GM21447 (cell line): ENCODE measurements at regions not wholly inside any gene's neighbourhood (a gene's known extent, or its start where the extent isn't known, plus 50 kb on each side); places are given as distances from the start of the nearest gene placed in this dataset.

Experiments used
- ATAC-seq: cut with Tn5 transposase; IDR thresholded peaks from one replicate; pipeline ENCODE4 v1.9.1; 2021; ENCODE audit not compliant: unreplicated experiment

DNA sequence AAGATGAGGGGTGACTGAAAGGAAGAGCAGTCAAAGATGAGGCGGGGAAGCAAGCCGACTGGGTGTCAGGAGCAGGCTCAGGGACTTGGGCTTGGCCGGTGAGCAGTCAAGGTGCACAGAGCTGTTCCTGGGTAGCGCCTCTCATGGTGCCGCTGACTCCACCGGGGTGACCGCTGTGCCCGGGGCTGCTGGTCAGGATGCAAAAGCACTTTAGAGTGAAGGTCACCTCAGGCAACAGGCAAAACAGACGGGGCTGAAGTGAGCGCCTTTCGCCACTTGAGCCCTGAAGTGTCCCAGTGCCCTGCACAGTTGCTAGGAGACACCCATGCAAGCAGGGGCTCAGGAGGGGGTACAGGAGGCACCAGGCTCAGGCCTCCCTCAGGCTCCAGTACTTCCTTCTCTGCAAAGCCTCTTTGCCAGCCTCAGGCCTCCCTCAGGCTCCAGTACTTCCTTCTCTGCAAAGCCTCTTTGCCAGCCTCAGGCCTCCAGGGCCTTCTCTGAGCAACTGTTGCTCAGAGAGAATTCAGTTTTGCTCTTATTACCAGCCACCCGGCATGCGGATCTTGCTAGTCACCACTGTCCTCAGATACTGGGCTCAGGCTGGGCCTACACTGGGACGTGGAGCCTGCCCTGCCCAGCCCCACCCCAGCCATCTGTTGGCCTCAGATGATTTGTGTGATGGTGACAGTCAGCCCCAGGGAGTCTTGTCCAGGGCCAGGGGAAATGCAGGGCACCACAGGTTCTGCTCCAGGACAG lies 99.7 kb upstream of the IRF2BP2 start:
- no peak for ATAC-seq

DNA sequence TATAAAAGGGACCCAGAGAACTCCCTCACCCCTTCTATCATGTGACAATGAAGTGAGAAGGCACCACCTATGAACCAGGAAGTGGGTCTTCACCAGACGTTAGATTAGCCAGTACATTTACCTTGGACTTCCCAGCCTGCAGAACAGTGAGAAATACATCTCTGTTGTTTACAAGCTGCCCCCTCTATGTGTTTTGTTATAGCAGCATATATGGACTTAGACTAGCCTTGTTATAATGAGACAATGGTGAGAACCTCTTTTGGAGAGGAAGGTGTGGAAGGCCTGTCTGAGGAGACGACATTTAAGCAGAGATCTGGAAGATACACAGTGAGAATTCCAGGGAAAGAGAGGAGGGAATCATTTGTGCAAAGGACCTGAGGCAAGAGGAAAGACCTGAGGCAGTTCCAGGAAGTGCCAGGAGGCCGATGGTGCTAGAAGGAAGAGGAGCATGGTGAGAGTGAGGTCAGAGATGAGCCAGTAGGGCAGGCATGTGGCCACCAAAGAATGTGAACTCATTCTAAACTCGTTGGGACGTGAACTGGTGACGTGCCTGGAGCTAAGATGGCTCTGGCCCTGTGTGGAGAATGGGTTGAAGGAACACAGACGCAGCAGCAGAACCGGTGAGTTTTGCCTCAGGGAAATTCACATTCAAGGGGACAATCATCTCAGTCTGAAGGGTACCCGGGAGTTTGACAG lies 98.9 kb upstream of the IRF2BP2 start:
- no peak for ATAC-seq

- no peak for ATAC-seq
These were observed 97.7 kb upstream of the IRF2BP2 start for GRCh38 chr1:234707641-234708040.

DNA sequence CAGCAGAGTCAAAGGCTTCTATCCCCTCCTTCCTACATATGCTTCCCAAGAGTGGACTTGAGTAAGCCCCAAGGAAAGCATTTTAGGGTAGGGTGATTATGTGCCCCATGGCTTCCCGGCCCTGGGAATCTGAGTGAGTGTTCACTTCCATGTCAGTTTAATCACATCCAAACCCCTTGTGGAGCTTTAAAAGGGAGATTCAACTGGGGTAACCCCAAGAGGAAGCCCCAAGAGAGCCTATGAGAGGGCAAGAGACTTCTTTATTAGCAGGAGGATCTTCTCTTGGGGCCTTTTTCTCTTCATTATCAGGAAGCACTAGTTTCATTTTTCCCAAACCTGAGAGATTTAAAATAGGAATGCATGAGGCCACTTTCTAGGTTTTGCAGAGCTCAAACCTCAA lies 97.0 kb upstream of the IRF2BP2 start:
- no peak for ATAC-seq

- no peak for ATAC-seq
These were observed 96.2 kb upstream of the IRF2BP2 start for GRCh38 chr1:234706199-234706598.

GRCh38 chr1:234705615-234706014 lies 95.6 kb upstream of the IRF2BP2 start:
- no peak for ATAC-seq

GRCh38 chr1:234704106-234704887 lies 94.3 kb upstream of the IRF2BP2 start:
- ATAC-seq = no peak

- no peak for ATAC-seq
These were observed 92.5 kb upstream of the IRF2BP2 start for GRCh38 chr1:234702342-234703000.

DNA sequence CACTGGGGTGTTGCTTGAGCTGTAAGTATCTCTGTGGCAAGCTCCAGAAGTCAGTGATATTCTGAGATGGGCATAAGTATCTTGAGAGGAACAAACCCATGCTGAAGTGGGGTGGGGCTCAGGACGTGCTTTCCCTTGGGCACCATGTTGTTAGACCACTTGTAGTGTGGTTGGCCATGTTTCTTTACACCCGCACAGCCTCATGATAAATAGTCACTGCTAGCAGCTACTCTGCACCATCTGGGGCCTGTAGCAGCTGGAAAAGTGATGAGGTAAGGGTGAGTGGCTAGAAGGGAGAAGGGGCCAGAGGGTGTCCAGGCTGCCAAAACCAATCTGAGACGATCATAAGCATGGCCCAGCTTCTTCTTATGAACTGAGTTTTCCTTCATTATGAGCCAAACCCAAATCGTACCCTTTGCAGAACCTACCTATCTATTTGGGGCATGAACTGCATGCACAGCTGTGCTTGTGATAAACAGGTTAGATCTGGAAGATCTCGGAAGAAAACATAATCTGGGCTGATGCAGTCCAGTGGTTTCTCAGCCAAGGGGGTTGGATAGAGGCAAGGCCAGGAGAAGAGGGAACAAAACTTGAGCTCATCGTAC lies 91.9 kb upstream of the IRF2BP2 start:
- ATAC-seq = no peak

GRCh38 chr1:234699795-234700665 lies 90.1 kb upstream of the IRF2BP2 start:
- ATAC-seq = peak; percentile 71

GRCh38 chr1:234698686-234699085 lies 88.7 kb upstream of the IRF2BP2 start:
- ATAC-seq = no peak

GRCh38 chr1:234697741-234698140 lies 87.8 kb upstream of the IRF2BP2 start:
- ATAC-seq = no peak

GRCh38 chr1:234697015-234697414 lies 87.0 kb upstream of the IRF2BP2 start:
- no peak for ATAC-seq

- peak; percentile 63 for ATAC-seq
These were observed 86.2 kb upstream of the IRF2BP2 start for GRCh38 chr1:234696148-234696576.

- ATAC-seq = no peak
These were observed 84.7 kb upstream of the IRF2BP2 start for GRCh38 chr1:234694661-234695060.

GRCh38 chr1:234692966-234693580 lies 83.1 kb upstream of the IRF2BP2 start:
- ATAC-seq = no peak

DNA sequence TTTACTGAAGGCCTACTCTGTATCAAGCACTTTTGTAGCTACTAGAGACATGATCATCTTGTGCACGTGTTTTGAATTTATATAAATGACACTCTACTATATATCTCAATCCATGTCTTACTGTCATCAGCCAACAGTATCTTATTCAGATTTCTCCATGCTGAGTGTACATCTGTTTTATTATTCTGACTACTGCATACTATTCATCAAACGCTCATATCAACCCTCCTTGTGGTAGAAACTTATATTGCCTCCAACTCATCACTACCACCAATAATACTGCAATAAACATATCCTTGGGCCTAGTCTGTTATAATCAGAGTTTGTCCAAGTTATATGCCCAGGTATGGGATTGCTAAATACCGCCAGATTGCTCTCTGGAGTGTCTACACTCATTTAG lies 81.6 kb upstream of the IRF2BP2 start:
- ATAC-seq = no peak

GRCh38 chr1:234690872-234691271 lies 80.9 kb upstream of the IRF2BP2 start:
- ATAC-seq = no peak

GRCh38 chr1:234689236-234689635 lies 79.3 kb upstream of the IRF2BP2 start:
- ATAC-seq = no peak
